HL-60 (cell line): ENCODE measurements at regions not wholly inside any gene's neighbourhood (a gene's known extent, or its start where the extent isn't known, plus 50 kb on each side); places are given as distances from the start of the nearest gene placed in this dataset.

Experiments used
- DNase-seq, 2 experiments: peaks; one replicate each; pipeline ENCODE4 v3.0.0-alpha.2; 2010 to 2020; ENCODE audit warnings: low read depth in 1 of 2, low spot score in 1 of 2
- H3K27ac ChIP-seq: fragments of 250-450 bp; sonication (Bioruptor Pico); replicated peaks from 2 replicates; pipeline ENCODE4 v1.5.1; 2020; ENCODE audit warnings: mild to moderate bottlenecking, moderate library complexity
- H3K27me3 ChIP-seq: fragments of 250-450 bp; sonication (Bioruptor Pico); 2 replicates; pipeline ENCODE4 v1.5.1; 2021; ENCODE audit warnings: mild to moderate bottlenecking, moderate library complexity; ENCODE audit not compliant: insufficient read depth, poor library complexity, severe bottlenecking
- H3K4me3 ChIP-seq: replicated peaks from 2 replicates; pipeline ENCODE4 v1.5.1; 2011; ENCODE audit warnings: mild to moderate bottlenecking, control low read depth, low read length; ENCODE audit not compliant: insufficient read depth
- CTCF ChIP-seq: IDR thresholded peaks from one replicate; pipeline ENCODE4 v1.5.1; 2011; ENCODE audit warnings: low read length, control low read depth, inconsistent platforms; ENCODE audit not compliant: insufficient read depth
- GABPA ChIP-seq: IDR thresholded peaks from 2 replicates; pipeline ENCODE4 v1.6.1; 2012; ENCODE audit warnings: low read depth
- POLR2AphosphoS5 ChIP-seq: IDR thresholded peaks from 2 replicates; pipeline ENCODE4 v1.6.1; 2012; ENCODE audit warnings: low read depth
- SPI1 ChIP-seq: IDR thresholded peaks from 2 replicates; pipeline ENCODE4 v1.6.1; 2012; ENCODE audit warnings: low read depth, mild to moderate bottlenecking, borderline replicate concordance
- TF ChIP-seq, protein P1 (sequence below): IDR thresholded peaks from 2 replicates; pipeline ENCODE4 v1.6.1; 2012; ENCODE audit warnings: low read depth; ENCODE audit not compliant: insufficient replicate concordance

DNA sequence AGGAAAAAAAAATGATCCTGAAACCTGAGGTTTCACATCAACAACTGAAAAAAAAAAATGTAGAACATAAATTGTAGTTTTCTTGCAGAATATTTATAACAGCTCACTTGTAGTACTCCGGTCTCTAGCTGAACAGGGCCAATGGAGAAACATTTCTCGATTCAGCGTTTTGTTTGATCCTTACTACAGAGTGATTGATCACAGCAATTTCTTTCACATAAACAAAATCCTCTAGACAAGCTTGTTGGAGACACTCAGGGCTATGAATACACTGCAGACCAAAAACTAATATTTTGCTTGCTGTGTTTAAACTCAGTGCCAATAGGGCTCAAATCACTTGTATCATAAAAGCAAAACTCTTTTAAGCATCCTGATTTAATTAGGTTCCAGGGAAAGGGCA lies 127.0 kb upstream of the CNTN6 start:
- TF ChIP-seq POLR2AphosphoS5 (no peak), SPI1 (no peak), GABPA (no peak), CTCF (no peak)
- TF ChIP-seq, protein P1, sequence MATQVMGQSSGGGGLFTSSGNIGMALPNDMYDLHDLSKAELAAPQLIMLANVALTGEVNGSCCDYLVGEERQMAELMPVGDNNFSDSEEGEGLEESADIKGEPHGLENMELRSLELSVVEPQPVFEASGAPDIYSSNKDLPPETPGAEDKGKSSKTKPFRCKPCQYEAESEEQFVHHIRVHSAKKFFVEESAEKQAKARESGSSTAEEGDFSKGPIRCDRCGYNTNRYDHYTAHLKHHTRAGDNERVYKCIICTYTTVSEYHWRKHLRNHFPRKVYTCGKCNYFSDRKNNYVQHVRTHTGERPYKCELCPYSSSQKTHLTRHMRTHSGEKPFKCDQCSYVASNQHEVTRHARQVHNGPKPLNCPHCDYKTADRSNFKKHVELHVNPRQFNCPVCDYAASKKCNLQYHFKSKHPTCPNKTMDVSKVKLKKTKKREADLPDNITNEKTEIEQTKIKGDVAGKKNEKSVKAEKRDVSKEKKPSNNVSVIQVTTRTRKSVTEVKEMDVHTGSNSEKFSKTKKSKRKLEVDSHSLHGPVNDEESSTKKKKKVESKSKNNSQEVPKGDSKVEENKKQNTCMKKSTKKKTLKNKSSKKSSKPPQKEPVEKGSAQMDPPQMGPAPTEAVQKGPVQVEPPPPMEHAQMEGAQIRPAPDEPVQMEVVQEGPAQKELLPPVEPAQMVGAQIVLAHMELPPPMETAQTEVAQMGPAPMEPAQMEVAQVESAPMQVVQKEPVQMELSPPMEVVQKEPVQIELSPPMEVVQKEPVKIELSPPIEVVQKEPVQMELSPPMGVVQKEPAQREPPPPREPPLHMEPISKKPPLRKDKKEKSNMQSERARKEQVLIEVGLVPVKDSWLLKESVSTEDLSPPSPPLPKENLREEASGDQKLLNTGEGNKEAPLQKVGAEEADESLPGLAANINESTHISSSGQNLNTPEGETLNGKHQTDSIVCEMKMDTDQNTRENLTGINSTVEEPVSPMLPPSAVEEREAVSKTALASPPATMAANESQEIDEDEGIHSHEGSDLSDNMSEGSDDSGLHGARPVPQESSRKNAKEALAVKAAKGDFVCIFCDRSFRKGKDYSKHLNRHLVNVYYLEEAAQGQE, result no peak
- no peaks in the 10 kb centered on the region for H3K27me3 ChIP-seq

DNA sequence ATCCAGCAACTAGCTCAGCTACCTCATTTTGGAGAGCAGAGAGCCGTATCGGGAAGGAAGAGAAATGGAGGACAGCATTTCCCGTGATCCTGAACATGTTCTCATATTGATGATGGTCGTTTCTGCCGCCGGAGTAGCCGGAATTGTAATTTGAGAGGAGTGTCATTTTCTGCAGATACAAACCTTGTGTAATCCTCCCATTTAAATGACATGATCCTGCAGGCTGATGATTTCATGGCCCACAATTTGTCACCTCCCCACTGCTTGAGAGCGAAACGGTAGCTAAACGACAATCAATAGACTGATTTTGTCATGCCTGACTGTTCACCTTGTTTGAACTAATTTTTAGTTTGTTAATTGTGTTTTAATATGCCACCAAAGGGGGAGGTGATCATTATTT lies 126.5 kb upstream of the CNTN6 start:
- no peak overlapping the region for H3K27ac ChIP-seq
- no peak for DNase-seq
- TF ChIP-seq CTCF (no peak), POLR2AphosphoS5 (no peak)
- H3K4me3 ChIP-seq, result no peak overlapping the region
- no peaks in the 10 kb centered on the region for H3K27me3 ChIP-seq

More for the DNA sequence above, 127.0 kb upstream of the CNTN6 start:
- DNase-seq, result no peak
- Histone ChIP-seq H3K27ac (no peak overlapping the region), H3K4me3 (no peak overlapping the region)

GRCh38 chr3:973340-973739 lies 119.5 kb upstream of the CNTN6 start:
- no peak overlapping the region for H3K27ac ChIP-seq
- H3K4me3 ChIP-seq, result no peak overlapping the region
- DNase-seq, result no peak
- TF ChIP-seq CTCF, result no peak
- TF ChIP-seq GABPA, result no peak
- TF ChIP-seq, protein P1, result no peak
- no peak for TF ChIP-seq POLR2AphosphoS5
- no peak for TF ChIP-seq SPI1
- no peaks in the 10 kb centered on the region for H3K27me3 ChIP-seq

DNA sequence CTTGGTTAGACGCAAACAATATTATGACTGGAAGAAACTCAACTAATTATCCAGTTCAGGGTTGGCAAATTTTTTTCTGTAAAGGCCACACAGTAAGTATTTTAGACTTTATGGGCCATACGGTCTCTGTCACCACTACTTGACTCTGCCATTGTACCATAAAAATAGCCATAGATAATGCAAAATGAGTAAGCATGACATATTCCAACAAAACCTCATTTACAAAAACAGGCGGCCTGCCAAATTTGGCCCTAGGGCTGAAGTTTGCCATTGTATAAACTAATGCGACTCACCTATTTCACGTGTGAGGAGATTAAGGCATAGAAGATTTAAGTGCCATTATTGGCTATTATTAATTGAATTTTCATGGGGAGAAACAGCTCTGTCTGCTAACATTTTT lies 116.8 kb upstream of the CNTN6 start:
- TF ChIP-seq GABPA (no peak), CTCF (no peak), POLR2AphosphoS5 (no peak), SPI1 (no peak)
- TF ChIP-seq, protein P1, result no peak
- no peak overlapping the region for H3K4me3 ChIP-seq
- H3K27me3 ChIP-seq, result no peaks in the 10 kb centered on the region
- DNase-seq, result no peak
- no peak overlapping the region for H3K27ac ChIP-seq
